ENCODE measurements at regions not wholly inside any gene's neighbourhood (a gene's known extent, or its start where the extent isn't known, plus 50 kb on each side); places are given as distances from the start of the nearest gene placed in this dataset.

- peak; percentile 77 for TF ChIP-seq CTCF (IDR thresholded peaks at IDR 0.05; ENCODE audit: low read depth, low read length)
- no peaks in the 10 kb centered on the region for H3K4me1 ChIP-seq
- no peaks in the 10 kb centered on the region for H3K36me3 ChIP-seq
- peak; percentile 76 for DNase-seq
- no peaks in the 10 kb centered on the region for H3K27me3 ChIP-seq
- H3K4me3 ChIP-seq (ENCODE audit: low read depth, low read length): no peak overlapping the region
- H3K9me3 ChIP-seq: no peaks in the 10 kb centered on the region
Observed at GRCh38 chr3:181176601-181177000, 187.1 kb upstream of the DNAJC19 start.

DNA sequence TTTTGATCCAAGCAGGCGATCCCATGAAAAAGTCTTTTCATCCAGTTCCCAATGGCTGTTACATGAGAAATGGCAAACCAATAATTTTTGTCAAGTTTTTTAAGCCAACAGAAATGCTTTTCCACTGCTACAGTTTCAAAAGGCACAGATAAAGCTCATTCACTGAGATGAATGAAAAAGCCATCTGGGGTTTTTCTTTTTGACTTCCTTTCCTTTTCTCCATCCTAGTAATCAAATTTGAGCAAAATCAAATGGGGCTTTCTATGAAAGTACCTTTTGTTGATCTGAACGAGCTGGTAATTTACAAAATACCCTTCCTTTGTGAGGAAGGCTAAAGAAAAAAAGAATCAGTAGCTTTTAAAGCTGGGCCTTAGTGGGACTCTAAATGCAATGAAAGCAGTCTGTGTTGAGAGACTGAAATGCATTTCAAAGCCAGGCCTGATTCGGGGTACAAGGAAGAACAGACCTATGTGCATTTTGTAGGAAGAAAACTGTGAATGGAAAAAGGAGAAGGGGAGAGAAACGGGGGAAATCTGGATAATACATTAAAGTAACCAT, 185.2 kb upstream of the DNAJC19 start:
- no peaks in the 10 kb centered on the region for H3K9me3 ChIP-seq
- H3K36me3 ChIP-seq: no peaks in the 10 kb centered on the region
- H3K4me1 ChIP-seq: no peaks in the 10 kb centered on the region
- H3K4me3 ChIP-seq (ENCODE audit: low read depth, low read length): no peak overlapping the region
- TF ChIP-seq CTCF (IDR thresholded peaks at IDR 0.05; ENCODE audit: low read depth, low read length): no peak
- H3K27me3 ChIP-seq: no peaks in the 10 kb centered on the region
- no peak for DNase-seq

- no peak overlapping the region for H3K4me3 ChIP-seq (ENCODE audit: low read depth, low read length)
- no peaks in the 10 kb centered on the region for H3K9me3 ChIP-seq
- TF ChIP-seq CTCF (IDR thresholded peaks at IDR 0.05; ENCODE audit: low read depth, low read length): no peak
- H3K27me3 ChIP-seq: no peaks in the 10 kb centered on the region
- no peaks in the 10 kb centered on the region for H3K4me1 ChIP-seq
- no peak for DNase-seq
- no peaks in the 10 kb centered on the region for H3K36me3 ChIP-seq
Observed at GRCh38 chr3:181174022-181174421, 184.5 kb upstream of the DNAJC19 start.

DNA sequence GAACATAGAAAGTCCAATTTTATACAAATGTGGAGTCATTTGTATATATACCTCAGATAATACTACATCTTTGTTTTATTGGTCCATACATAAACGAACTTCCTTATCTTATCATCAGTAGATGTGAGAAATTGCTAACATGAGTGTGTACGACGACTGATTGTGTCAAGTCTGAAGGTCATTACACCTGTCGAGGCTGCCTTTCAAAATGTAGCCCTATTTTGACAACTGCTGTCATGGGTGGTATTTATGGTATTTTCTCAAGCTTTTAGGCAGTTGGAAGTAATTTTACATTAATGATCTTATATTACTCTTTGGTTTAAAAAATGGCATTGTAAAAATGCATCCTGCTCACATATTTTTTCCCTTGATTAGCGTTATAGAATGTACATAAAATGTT, 183.7 kb upstream of the DNAJC19 start:
- Histone ChIP-seq H3K9me3 (no peaks in the 10 kb centered on the region), H3K4me1 (no peaks in the 10 kb centered on the region), H3K27me3 (no peaks in the 10 kb centered on the region), H3K4me3 (ENCODE audit: low read depth, low read length) (no peak overlapping the region), H3K36me3 (no peaks in the 10 kb centered on the region)
- no peak for TF ChIP-seq CTCF (IDR thresholded peaks at IDR 0.05; ENCODE audit: low read depth, low read length)
- no peak for DNase-seq

- DNase-seq: no peak
- Histone ChIP-seq H3K4me3 (ENCODE audit: low read depth, low read length) (no peak overlapping the region), H3K4me1 (no peaks in the 10 kb centered on the region), H3K27me3 (no peaks in the 10 kb centered on the region; the same call in 1 of the 2 replicates), H3K9me3 (no peaks in the 10 kb centered on the region), H3K36me3 (no peaks in the 10 kb centered on the region)
- no peak for TF ChIP-seq CTCF (IDR thresholded peaks at IDR 0.05; ENCODE audit: low read depth, low read length)
Observed at GRCh38 chr3:181134873-181135272, 145.3 kb upstream of the DNAJC19 start.

- no peak for DNase-seq
- Histone ChIP-seq H3K9me3 (no peaks in the 10 kb centered on the region), H3K4me1 (no peaks in the 10 kb centered on the region), H3K4me3 (ENCODE audit: low read depth, low read length) (no peak overlapping the region), H3K36me3 (no peaks in the 10 kb centered on the region), H3K27me3 (no peaks in the 10 kb centered on the region; the same call in 1 of the 2 replicates)
- TF ChIP-seq CTCF (IDR thresholded peaks at IDR 0.05; ENCODE audit: low read depth, low read length): no peak
Observed at GRCh38 chr3:181133832-181134231, 144.3 kb upstream of the DNAJC19 start.

Measured in BE2C (cell line).